BJ (cell line): ENCODE measurements at regions not wholly inside any gene's neighbourhood (a gene's known extent, or its start where the extent isn't known, plus 50 kb on each side); places are given as distances from the start of the nearest gene placed in this dataset.
"Not testable (repeated sequence)": the region's sequence is repeated elsewhere in the genome, so short reads cannot be mapped to it uniquely, and the experiment has no call there.

Source experiments
- CTCF ChIA-PET: fragments of 350-600 bp; formaldehyde crosslinking; extraction: SDS; loops from one replicate; lab custom pipeline; 2021; ENCODE audit warnings: antibody characterized with exemption, inconsistent platforms; lab: Yijun Ruan, JAX
- POLR2A ChIA-PET: fragments of 300-600 bp; sonication (Branson Sonifier 250); formaldehyde crosslinking; extraction: SDS; loops from one replicate; lab custom pipeline; 2021; ENCODE audit warnings: antibody characterized with exemption; lab: Charles Lee
- DNase-seq: peaks from one replicate; pipeline ENCODE4 v3.0.0-alpha.2; 2011; ENCODE audit warnings: low read depth
- H3K27me3 ChIP-seq: 2 replicates; pipeline ENCODE4 v1.6.0; 2011; ENCODE audit warnings: low read length; ENCODE audit not compliant: control insufficient read depth, insufficient read depth
- H3K36me3 ChIP-seq: 2 replicates; pipeline ENCODE4 v1.5.1; 2011; ENCODE audit warnings: low read length; ENCODE audit not compliant: control insufficient read depth, insufficient read depth
- H3K4me3 ChIP-seq: 2 replicates; pipeline ENCODE4 v1.5.1; 2011; ENCODE audit warnings: low read depth, mild to moderate bottlenecking, control low read depth, low read length
- CTCF ChIP-seq: IDR thresholded peaks from 2 replicates; pipeline ENCODE4 v1.5.1; 2011; ENCODE audit warnings: low read depth, mild to moderate bottlenecking, control low read depth, inconsistent platforms, low read length, moderate library complexity; ENCODE audit not compliant: insufficient read depth

DNA sequence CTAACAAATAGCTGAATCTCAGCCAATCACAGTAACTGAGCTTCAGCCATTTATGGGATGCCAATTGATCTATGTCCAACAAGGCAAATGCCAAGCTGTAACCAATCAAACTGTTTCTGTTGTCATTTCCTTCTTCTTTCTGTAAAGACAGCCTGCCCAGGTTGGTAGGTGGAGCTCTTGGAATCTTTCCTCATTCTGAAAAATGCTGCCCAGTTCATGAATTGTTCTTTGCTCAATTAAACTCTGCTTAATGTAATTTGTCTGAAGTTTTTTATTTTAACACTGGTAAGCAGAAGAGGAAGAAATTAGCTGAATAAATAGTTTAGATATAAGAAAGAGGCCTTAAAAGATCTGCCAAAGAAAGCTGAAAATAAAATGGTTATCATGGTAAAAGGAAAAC lies 1235.6 kb downstream of the EFNA5 start:
- Histone ChIP-seq H3K27me3 (no peaks in the 10 kb centered on the region), H3K36me3 (no peaks in the 10 kb centered on the region), H3K4me3 (no peak overlapping the region)
- no peak for TF ChIP-seq CTCF
- CTCF ChIA-PET: interaction anchor here (0.6 to 1.4 kb wide), 2 partner anchors 11 to 16 kb away, joined by 3 read pairs; no protein-coding TSS in a partner anchor
- POLR2A ChIA-PET: no interaction called here
- DNase-seq: no peak

DNA sequence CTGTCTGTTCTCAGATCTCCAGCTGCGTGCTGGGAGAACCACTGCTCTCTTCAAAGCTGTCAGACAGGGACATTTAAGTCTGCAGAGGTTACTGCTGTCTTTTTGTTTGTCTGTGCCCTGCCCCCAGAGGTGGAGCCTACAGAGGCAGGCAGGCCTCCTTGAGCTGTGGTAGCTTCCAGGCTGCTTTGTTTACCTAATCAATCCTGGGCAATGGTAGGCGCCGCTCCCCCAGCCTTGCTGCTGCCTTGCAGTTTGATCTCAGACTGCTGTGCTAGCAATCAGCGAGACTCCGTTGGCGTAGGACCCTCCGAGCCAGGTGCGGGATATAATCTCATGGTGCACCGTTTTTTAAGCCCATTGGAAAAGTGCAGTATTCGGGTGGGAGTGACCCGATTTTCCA lies 1240.0 kb downstream of the EFNA5 start:
- POLR2A ChIA-PET, CTCF ChIA-PET: not testable (repeated sequence)

DNA sequence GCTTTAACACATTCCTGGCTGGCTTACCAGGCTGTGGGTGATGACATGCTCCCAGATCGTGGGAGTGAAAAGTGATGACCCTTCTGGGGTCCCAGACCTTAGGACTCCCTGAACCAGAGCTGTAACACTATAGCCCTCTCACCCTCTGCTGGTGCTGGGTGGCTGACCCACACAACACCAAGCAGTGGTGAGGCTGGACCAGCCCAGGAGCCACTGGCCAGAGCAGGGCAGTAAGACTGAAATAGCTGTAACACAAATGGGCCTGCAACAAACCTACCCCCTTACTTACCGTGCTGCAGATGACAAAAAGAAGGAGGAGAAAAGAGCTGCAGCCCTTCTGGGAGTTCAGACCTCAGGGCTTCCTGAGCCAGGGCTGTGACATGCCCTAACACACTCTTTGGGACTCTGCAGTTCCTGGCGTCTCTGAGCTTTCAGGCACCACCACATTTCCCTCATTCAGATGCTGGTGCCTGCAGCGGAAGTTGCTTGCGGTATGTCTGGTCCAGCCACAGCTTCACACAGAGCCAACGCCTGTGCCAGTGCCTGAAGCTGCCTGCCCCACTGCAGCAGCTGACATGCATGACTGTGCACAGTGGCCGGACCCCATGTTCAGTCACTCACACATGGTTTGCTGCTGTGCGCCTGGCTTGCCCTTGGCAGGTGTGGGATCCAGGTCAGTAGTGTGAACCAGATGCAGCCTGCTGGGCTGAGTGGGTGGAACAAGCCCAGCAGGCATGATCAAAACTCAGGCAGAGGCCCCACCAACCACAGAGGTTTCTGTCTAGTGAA lies 1247.4 kb downstream of the EFNA5 start:
- no peak for TF ChIP-seq CTCF
- no peak for DNase-seq
- no peak overlapping the region for H3K4me3 ChIP-seq
- ChIA-PET CTCF (no interaction called here), POLR2A (no interaction called here)
- no peaks in the 10 kb centered on the region for H3K36me3 ChIP-seq
- no peaks in the 10 kb centered on the region for H3K27me3 ChIP-seq

More for the DNA sequence above, 1240.0 kb downstream of the EFNA5 start:
- not testable (repeated sequence) for H3K4me3 ChIP-seq, H3K36me3 ChIP-seq, DNase-seq, H3K27me3 ChIP-seq

GRCh38 chr5:106420102-106420501 lies 1250.6 kb downstream of the EFNA5 start:
- TF ChIP-seq CTCF: no peak
- Histone ChIP-seq H3K4me3 (no peak overlapping the region), H3K27me3 (no peaks in the 10 kb centered on the region), H3K36me3 (no peaks in the 10 kb centered on the region)
- ChIA-PET POLR2A (no interaction called here), CTCF (no interaction called here)
- DNase-seq: no peak

- TF ChIP-seq CTCF: no peak
- POLR2A ChIA-PET: no interaction called here
- DNase-seq: no peak
- H3K36me3 ChIP-seq: no peaks in the 10 kb centered on the region
- no peaks in the 10 kb centered on the region for H3K27me3 ChIP-seq
- H3K4me3 ChIP-seq: no peak overlapping the region
- CTCF ChIA-PET: no interaction called here
These were observed 1252.5 kb downstream of the EFNA5 start for GRCh38 chr5:106418196-106418595.

DNA sequence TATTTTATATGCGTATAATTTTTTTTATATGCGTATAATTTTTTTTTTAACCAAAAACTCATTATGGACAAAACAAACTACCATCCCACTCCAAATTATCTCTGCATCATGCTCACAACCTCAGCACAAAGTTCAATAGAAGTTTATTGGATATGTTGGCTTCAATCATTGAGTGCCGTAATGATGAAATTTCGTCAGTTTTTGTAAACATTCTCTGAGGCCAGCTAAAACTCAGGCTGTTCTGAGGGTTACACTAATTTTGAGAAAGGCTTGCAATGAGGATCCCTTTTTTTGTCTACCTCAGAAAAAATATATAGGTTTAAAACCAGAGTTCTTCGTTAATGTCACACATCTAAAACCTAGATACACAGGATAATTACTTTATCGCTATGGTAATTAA lies 1253.2 kb downstream of the EFNA5 start:
- DNase-seq: no peak
- CTCF ChIA-PET: no interaction called here

More for the DNA sequence above, 1253.2 kb downstream of the EFNA5 start:
- H3K36me3 ChIP-seq: no peaks in the 10 kb centered on the region
- no peaks in the 10 kb centered on the region for H3K27me3 ChIP-seq
- TF ChIP-seq CTCF: no peak
- H3K4me3 ChIP-seq: no peak overlapping the region
- POLR2A ChIA-PET: no interaction called here
